HTR-8/SVneo (cell line): ENCODE measurements at regions not wholly inside any gene's neighbourhood (a gene's known extent, or its start where the extent isn't known, plus 50 kb on each side); places are given as distances from the start of the nearest gene placed in this dataset.
"Not testable (repeated sequence)": the region's sequence is repeated elsewhere in the genome, so short reads cannot be mapped to it uniquely, and the experiment has no call there.

Experiments
- DNase-seq: peaks from one replicate; pipeline ENCODE4 v3.0.0; 2011; ENCODE audit warnings: low spot score, mixed read lengths; ENCODE audit not compliant: insufficient read length
- FAIRE-seq: peaks from 2 replicates; lab custom pipeline; 2011; peaks lifted over from hg19 to GRCh38; lab: Jason Lieb, UNC

DNA sequence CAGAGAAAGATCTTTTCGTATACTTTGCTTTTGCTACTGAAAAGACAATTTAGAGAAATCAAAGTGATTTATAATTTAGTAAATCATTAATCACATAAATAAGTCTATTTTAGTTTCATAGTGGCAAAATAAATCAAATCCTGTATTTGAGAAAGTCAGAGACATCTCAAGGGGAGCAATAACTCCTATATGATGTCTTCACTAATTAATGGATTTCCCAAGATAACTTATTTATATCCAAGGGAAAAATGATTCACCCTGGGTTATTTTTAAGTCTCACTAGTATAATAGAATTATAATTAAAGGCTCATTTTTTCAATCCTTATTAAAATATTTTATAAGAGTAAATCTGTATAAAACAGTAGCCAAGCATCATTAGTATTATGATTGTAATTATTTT is 177.8 kb upstream of the GIMD1 start:
- DNase-seq, result no peak
- no peak for FAIRE-seq

DNA sequence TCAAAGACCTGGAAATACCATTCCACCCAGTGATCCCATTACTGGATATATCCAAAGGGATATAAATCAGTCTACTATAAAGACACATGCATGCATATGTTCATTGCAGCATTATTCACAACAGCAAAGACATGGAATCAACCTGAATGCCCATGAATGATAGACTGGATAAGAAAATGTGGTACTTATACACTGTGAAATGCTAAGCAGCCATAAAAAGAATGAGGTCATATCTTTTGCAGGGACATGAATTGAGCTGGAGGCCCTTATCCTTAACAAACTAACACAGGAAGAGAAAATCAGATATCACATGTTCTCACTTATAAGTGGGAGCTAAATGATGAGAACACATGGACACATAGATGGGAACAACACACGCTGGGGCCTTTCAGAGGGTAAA is 174.0 kb upstream of the GIMD1 start:
- DNase-seq, FAIRE-seq: not testable (repeated sequence)

DNA sequence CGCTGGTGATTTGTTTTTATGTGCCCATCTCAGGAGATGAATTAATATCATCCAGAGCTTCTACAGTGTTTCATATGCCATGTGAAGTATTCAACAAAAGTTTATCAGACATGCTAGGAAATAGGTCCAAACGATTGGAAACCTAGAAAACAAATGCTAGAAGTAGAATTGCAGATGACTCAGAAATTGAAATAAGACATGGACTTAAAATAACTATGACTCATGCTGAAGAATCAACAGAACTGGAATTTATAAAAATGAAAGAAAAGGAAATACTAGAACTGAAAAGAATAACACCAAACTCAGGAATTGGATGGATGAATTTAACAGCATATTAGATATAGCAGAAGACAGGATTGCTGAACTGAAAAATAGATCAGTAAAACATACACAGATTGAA is 172.7 kb upstream of the GIMD1 start:
- DNase-seq (no peak), FAIRE-seq (no peak)

DNA sequence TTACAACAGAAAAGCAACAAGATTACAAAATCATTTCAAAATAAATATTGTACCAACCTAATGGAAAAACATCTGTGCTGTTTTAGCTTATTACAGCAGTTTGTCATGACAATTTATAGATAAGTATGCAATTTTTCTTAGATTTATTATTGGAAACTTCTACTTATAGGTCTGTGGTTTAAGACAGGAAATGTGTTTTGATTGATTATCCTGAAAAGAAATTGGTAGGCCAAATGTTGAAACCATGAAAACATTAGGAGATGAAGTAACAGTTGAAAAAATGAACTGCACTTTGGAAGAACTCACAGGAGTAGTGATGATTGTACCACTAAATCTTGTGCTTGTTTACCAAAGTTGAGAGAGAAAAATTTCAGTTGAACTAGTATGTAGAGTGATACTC is 162.2 kb upstream of the GIMD1 start:
- DNase-seq (no peak), FAIRE-seq (no peak)

DNA sequence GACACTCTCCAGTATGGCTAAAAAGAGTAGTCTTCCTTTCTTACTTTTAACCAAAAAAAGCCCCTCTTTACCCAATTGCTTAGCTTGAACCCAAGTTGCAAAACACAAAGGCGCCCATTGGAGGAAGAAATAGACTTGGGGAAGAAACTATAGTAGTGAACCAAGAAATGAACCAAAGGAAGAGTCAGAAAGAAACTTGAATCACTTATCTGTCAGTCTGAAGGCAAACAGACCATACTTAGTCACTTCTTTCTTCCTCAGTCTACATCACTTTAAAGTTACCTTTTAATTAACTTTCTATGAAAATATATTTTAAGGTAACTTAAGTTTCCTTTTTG is 161.4 kb upstream of the GIMD1 start:
- DNase-seq (no peak), FAIRE-seq (no peak)

DNA sequence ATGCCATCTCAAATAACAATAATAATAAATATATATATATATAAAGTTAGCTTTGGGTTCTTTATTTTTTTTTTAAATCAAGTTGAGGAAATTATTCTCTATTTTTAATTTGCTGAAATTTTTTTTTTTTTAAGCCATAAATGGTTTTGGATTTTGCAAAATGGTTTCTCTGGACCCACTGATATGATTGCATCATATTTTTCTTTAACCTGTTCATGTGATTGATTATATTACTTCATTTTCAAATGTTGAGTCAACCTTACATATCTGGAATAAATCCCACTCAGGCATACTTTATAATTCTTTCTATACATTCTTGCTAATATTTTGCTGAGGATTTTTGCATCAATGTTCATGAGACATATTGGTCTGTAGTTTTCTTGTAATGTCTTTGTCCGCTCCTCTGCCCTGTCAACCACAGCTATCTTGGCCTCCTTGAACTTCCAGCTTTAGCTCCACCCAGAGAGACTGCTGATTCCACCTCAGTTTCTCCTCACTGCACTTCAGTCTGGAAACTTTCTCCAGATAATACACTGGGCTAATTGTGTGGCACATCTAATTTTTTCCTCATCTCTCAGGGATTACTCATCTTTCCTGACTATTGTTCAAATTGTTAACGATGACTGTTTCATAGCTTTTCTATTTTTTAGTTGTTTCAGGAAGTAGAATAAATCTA is 160.9 kb upstream of the GIMD1 start:
- DNase-seq, result no peak
- FAIRE-seq, result no peak

DNA sequence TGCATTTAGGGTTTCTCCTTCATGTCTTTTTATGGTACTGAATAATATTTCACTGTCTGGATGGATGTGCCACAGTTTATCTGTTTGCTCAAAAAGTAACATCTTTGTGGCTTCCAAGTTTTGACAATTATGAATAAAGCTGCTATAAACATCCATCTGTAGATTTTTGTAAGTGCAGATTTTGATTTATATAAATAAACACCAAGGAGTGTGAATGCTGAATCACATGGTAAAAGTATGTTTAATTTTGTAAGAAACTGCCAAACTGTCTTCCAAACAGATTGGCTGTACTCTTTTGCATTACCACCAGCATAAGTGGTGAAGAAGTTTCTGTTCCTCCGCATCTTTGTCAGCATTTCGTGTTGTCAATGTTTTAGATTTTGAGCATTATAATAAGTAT is 158.7 kb upstream of the GIMD1 start:
- FAIRE-seq (no peak), DNase-seq (no peak)

DNA sequence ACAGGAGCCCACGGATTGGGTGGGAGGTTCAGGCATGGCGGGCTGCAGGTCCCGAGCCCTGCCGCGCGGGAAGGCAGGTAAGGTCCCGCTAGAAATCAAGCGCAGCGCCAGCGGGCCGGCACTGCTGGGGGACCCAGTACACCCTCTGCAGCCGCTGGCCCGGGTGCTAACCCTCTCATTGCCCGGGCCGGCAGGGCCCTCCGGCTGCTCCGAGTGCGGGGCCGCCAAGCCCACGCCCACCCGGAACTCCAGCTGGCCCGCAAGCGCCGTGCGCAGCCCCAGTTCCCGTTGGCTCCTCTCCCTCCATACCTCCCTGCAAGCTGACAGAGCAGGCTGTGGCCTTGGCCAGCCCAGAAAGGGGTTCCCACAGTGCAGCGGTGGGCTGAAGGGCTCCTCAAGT is 156.8 kb upstream of the GIMD1 start:
- not testable (repeated sequence) for DNase-seq, FAIRE-seq

DNA sequence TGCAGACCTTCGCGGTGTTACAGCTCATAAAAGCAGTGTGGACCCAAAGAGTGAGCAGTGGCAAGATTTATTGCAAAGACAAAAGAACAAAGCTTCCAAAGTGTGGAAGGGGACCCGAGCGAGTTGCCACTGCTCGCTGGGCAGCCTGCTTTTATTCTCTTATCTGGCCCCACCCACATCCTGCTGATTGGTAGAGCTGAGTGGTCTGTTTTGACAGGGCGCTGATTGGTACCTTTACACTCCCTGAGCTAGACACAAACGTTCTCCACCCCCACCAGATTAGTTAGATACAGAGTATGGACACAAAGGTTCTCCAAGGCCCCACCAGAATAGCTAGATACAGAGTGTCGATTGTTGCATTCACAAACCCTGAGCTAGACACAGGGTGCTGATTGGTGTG is 156.2 kb upstream of the GIMD1 start:
- FAIRE-seq, DNase-seq: not testable (repeated sequence)

DNA sequence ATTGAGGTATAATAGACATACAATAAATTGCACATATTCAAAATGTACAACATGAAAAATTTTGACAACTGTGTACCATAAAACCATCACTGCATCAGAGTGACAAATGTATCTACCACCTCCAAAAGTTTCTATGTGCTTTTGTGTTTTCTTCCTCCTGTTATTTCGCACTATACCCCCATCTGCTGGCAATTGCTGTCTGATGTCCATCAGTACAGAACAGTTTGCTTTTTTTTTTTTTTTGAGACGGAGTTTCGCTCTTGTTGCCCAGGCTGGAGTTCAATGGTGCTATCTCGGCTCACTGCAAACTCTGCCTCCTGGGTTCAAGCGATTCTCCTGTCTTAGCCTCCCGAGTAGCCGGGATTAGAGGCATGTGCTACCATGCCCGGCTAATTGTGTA is 154.3 kb upstream of the GIMD1 start:
- FAIRE-seq, result no peak
- no peak for DNase-seq

DNA sequence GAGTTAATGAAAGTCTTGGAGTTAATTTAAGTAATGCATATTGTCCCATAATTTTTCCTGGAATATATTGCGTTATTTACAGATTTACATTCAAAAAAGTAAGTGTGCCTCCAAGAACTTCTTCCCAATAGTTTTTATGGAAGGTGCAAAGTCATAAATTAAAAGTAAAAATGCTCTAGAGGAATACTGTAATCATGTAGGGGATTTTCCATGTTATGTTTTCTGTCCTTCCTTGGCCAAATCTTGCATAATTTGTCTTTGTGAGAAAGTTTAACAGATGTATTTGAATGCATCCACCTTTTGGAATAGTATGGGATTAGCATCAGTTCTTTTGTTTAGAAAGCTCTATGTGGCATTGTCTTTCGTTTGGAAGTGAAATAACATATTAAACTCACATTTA is 144.1 kb upstream of the GIMD1 start:
- DNase-seq (no peak), FAIRE-seq (no peak)

DNA sequence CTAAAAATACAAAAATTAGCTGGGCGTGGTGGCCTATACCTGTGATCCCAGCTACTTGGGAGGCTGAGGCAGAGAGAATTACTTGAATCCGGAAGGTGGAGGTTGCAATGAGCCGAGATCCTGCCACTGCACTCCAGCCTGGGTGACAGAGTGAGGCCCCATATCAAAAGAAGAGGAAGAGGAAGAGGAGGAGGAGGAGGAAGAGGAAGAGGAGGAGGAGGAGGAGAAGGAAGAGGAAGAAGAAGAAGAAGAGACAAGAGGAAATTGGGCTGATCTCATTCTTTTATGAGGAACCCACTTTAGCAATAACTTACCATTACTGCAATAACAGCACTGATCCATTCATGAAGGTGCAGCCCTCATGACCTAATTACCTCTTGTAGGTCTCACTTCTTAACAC is 138.9 kb upstream of the GIMD1 start:
- DNase-seq (no peak), FAIRE-seq (no peak)

DNA sequence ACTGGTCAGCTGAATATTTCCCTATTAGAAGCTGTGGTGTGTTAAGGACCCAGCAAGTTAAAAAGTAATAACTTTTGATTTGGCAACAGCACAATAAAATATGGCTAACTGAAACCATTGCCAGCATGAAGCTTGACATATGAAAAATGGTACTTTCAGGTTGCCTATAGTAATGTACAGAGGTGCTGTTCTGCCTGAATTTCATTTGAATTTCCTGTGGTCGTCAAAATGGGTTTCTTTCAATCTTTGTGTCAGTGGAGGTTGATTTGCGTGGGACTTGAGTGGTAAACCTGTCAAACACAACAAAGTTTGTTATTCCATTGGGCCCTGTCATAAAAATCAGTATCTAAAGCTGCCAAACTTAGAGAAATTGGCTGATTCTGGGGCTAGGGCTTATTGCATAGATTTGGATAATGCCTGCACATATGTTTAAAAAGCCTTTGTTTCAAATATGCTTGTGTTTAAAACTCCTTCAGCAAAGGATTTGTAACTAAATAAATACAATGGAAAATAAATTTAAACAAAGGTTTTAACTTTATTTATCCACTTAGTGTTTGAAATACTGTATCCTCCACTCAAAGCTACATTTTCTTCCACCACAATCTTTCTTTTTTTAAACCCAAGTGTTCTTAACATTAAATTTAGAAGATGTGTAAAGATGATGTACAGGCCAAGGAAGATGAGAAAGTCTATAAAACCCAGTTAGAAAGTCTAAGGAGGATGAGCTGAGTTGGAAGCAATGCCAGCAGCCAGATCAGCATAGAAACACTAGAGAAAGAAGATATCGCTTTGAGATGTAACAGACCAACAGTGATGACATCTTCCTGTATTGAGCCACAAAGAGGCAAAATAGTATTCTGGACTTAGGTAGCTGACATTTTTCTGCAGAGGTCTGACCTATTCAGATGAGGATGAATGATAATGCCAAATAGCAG is 134.8 kb upstream of the GIMD1 start:
- FAIRE-seq (no peak), DNase-seq (no peak)

DNA sequence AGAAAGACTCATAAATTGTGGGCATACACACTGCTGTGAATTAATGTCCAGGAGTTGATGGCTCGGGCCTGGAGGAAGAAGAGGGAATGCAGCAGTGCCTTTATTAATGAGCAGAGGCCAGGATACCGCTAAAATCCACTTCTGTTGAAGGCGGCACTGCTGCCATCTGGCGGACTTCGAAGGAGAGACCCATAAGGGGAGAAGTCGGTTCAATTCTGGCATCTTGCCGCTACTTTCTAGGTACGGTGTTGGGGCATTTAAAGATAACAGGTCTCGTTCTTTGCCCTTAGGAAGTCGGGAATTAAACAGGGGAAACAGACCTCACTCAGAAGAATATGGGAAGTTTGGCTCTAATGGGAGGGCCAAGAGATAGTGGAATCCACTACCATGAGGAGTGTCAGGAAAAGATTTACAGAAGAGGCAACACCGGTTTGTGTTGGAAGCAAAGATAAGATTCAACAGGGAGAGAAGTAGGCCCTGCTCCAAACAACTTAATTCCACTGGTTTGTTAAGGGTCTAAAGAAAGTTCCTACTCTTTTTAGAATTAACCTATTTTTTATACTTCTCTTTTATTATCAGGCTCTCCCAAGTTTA is 133.6 kb upstream of the GIMD1 start:
- no peak for FAIRE-seq
- peak; percentile 14 for DNase-seq

DNA sequence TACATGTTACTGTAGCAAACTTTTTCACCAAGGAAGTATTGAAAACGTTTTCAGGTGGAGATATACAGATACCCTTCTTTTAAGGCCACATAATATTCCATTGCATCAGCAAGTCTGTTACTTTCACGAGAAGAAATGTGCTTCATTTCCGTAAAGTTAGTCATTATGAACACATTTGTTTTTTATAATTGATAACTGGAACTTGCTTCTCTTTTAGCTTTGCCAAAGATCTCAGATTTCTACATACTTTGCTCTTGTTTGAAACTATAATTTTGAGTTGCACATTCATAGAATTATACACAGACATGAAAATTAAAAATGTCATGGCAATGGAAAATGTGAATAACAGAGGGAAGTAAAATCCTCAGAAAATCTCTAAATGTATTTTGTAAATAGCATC is 128.7 kb upstream of the GIMD1 start:
- FAIRE-seq, result no peak
- no peak for DNase-seq

DNA sequence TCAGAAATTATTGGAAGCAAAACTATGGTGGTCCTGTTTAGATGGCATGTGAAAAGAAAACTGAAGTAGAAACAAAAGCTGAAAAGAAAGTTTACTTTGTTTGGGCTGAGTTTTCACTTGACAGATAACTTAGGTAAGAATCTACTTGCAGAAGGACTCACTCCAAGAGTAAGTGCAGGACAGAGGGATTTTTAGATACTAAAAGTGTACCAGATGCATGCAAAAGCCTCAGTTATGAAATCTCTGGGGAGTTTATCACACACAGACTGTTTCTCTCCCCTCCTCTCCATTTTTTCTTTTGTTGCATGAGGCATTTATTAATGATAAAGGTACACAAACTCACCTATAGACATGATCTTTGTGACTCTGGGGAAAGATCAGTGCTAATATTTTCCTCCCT is 127.5 kb upstream of the GIMD1 start:
- DNase-seq (no peak), FAIRE-seq (no peak)

DNA sequence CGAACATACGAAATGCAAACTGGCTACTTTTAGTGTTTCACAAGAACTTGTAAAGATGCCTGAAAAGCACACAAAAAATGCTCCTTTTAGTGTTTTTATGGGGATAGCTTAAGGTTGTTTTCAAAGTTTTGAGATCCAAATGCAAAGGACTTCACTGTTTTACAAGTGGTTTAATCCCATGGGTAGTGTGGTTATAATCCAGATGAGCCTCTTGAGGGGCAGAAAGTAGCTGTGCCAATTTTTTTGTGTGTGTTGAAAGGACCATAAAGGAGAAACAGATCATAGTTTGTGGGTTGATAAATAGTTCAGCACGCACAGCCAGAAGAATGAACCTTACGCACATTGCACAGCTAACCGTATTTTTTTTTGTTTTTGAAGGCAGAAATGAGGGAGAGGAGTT is 126.9 kb upstream of the GIMD1 start:
- FAIRE-seq (no peak), DNase-seq (no peak)

DNA sequence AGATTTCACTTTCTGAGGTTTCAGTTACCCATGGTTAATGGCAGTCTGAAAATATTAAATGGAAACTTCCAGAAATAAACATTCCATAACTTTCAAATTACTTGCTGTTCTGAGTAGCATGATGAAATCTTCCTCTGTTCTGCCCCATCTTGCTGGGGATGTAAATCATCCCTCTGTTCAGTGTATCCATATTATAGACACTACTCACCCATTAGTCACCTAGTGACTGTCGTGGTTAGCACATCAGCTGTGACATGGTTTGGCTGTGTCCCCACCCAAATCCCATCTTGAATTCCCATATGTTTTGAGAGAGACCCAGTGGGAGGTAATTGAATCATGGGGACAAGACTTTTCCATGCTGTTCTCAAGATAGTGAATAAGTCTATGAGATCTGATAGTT is 125.5 kb upstream of the GIMD1 start:
- FAIRE-seq, result no peak
- DNase-seq, result no peak

DNA sequence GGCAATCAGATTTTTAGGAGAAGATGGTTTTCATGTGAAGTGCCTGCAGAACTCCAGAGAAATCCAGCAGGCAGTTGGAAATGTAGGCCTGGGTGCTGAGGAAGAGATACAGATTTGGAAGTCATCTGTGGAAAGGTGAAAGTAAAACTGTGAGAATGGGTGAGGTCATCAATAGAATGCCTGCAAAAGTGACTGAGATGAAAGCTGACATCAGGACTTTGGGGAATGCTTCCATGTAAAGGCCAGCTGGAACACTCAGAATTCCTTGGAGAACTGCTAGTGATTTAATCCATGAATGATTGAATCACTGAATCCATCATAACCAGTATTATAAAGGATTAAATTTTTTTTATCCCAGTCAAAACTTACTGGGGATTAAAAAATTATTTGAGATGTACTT is 124.5 kb upstream of the GIMD1 start:
- DNase-seq, result no peak
- no peak for FAIRE-seq

DNA sequence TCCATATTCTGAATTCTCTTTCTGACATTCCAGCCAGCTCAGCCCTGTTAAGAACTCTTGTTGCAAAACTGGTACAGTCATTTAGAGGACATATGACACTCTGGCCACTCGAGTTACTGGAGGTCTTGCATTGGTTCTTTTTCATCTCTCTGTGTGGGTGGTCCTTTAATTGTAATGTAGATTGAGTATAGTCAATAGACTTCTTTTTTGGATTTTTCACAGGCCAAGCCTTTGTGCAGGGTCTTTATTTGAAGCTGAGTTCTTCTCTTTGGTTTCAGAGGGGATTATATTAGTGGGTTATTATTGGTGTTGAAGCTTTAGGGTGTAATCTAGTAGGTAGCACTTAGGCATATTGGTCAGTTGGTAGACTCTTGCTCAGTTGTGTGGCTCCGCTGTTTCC is 118.0 kb upstream of the GIMD1 start:
- FAIRE-seq, result no peak
- no peak for DNase-seq

DNA sequence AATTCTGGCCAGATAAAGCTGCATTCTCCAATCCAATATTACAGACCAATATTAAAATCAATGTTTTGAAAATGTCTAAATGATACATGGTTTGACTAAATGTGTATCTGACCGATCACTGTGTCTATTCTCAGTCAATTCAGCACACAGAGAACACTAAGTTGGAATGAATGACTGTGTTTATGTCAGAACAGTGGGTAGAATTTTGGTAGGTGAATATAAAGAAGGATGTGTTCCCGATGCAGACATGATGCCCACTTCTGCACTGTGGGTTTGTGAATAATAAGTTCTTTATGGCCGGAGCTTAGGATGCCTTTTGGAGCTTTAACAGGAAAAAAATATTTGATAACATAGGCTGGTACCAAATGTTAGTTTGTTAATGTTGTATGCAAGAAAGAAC is 113.2 kb upstream of the GIMD1 start:
- DNase-seq (no peak), FAIRE-seq (no peak)
